H9 (cell line): ENCODE measurements at regions not wholly inside any gene's neighbourhood (a gene's known extent, or its start where the extent isn't known, plus 50 kb on each side); places are given as distances from the start of the nearest gene placed in this dataset.

Experiments
- DNase-seq: peaks from one replicate; pipeline ENCODE4 v3.0.0-alpha.2; 2017
- H2AFZ ChIP-seq: one replicate; pipeline ENCODE4 v1.6.1; 2013; ENCODE audit warnings: mild to moderate bottlenecking, low read length, control low read depth, moderate library complexity
- H2AK5ac ChIP-seq: 2 replicates; pipeline ENCODE4 v1.6.1; 2013; ENCODE audit warnings: low read length, control low read depth, mixed read lengths; ENCODE audit not compliant: insufficient read length
- H2BK120ac ChIP-seq: one replicate; pipeline ENCODE4 v1.6.1; 2013; ENCODE audit warnings: low read depth, mild to moderate bottlenecking, low read length, control low read depth, inconsistent platforms; ENCODE audit not compliant: poor library complexity, severe bottlenecking
- H2BK12ac ChIP-seq: 2 replicates; pipeline ENCODE4 v1.6.1; 2013; ENCODE audit warnings: low read length, control low read depth, mixed read lengths, low read depth; ENCODE audit not compliant: insufficient read length
- H2BK15ac ChIP-seq: 2 replicates; pipeline ENCODE4 v1.6.1; 2013; ENCODE audit warnings: low read depth, low read length, control low read depth
- H2BK20ac ChIP-seq: one replicate; pipeline ENCODE4 v1.6.1; 2013; ENCODE audit warnings: low read depth, mild to moderate bottlenecking, low read length, control low read depth, inconsistent platforms; ENCODE audit not compliant: poor library complexity, severe bottlenecking
- H2BK5ac ChIP-seq: 2 replicates; pipeline ENCODE4 v1.6.1; 2013; ENCODE audit warnings: low read length, control low read depth, mixed read lengths; ENCODE audit not compliant: insufficient read length
- H3K14ac ChIP-seq: 2 replicates; pipeline ENCODE4 v1.6.1; 2013; ENCODE audit warnings: low read length, control low read depth; ENCODE audit not compliant: insufficient read depth
- H3K18ac ChIP-seq: 2 replicates; pipeline ENCODE4 v1.6.1; 2013; ENCODE audit warnings: low read depth, mild to moderate bottlenecking, mixed read lengths, low read length, control low read depth; ENCODE audit not compliant: insufficient read length
- H3K23ac ChIP-seq: 2 replicates; pipeline ENCODE4 v1.6.1; 2013; ENCODE audit warnings: low read length, control low read depth, mixed read lengths, low read depth; ENCODE audit not compliant: insufficient read length
- H3K23me2 ChIP-seq: 2 replicates; pipeline ENCODE4 v1.6.1; 2013; ENCODE audit warnings: low read depth, mild to moderate bottlenecking, mixed read lengths, low read length, control low read depth; ENCODE audit not compliant: insufficient read length, poor library complexity, severe bottlenecking
- H3K27ac ChIP-seq: 2 replicates; pipeline ENCODE4 v1.5.1; 2013; ENCODE audit warnings: low read length, control low read depth, mixed read lengths, low read depth; ENCODE audit not compliant: insufficient read length
- H3K27me3 ChIP-seq: 2 replicates; pipeline ENCODE4 v1.6.1; 2013; ENCODE audit warnings: low read length, control low read depth, inconsistent platforms; ENCODE audit not compliant: insufficient read depth
- H3K4ac ChIP-seq: 2 replicates; pipeline ENCODE4 v1.6.1; 2013; ENCODE audit warnings: low read depth, mild to moderate bottlenecking, control low read depth, inconsistent platforms, low read length, moderate library complexity
- H3K4me1 ChIP-seq: 2 replicates; pipeline ENCODE4 v1.6.1; 2013; ENCODE audit warnings: low read length, control low read depth, inconsistent platforms; ENCODE audit not compliant: insufficient read depth
- H3K4me2 ChIP-seq: 2 replicates; pipeline ENCODE4 v1.6.1; 2013; ENCODE audit warnings: low read length, control low read depth, mixed read lengths; ENCODE audit not compliant: insufficient read length, insufficient read depth
- H3K56ac ChIP-seq: 2 replicates; pipeline ENCODE4 v1.6.1; 2013; ENCODE audit warnings: low read depth, mild to moderate bottlenecking, mixed read lengths, low read length, control low read depth; ENCODE audit not compliant: insufficient read length
- H3K79me1 ChIP-seq: 2 replicates; pipeline ENCODE4 v1.6.1; 2013; ENCODE audit warnings: low read depth, mild to moderate bottlenecking, moderate library complexity, low read length, control low read depth, inconsistent platforms; ENCODE audit not compliant: insufficient read depth, poor library complexity, severe bottlenecking
- H3K79me2 ChIP-seq: 2 replicates; pipeline ENCODE4 v1.6.1; 2013; ENCODE audit warnings: low read length, control low read depth, inconsistent platforms; ENCODE audit not compliant: insufficient read depth
- H3K9ac ChIP-seq: 2 replicates; pipeline ENCODE4 v1.6.1; 2013; ENCODE audit warnings: low read length, control low read depth, mixed read lengths; ENCODE audit not compliant: insufficient read length; ENCODE audit errors: extremely low read depth
- H3K9me3 ChIP-seq: one replicate; pipeline ENCODE4 v1.6.1; 2013; ENCODE audit warnings: low read depth, low read length, inconsistent platforms; ENCODE audit not compliant: control insufficient read depth
- H3T11ph ChIP-seq: one replicate; pipeline ENCODE4 v1.6.1; 2013; ENCODE audit warnings: mild to moderate bottlenecking, low read length, control low read depth, inconsistent platforms
- H4K20me1 ChIP-seq: one replicate; pipeline ENCODE4 v1.6.1; 2013; ENCODE audit not compliant: control insufficient read depth, insufficient read length, insufficient read depth
- H4K5ac ChIP-seq: 2 replicates; pipeline ENCODE4 v1.6.1; 2013; ENCODE audit warnings: low read depth, mild to moderate bottlenecking, mixed read lengths, low read length, control low read depth; ENCODE audit not compliant: insufficient read length
- H4K8ac ChIP-seq: replicated peaks from 2 replicates; pipeline ENCODE4 v1.6.1; 2013; ENCODE audit warnings: low read length, control low read depth, mixed read lengths, low read depth; ENCODE audit not compliant: insufficient read length
- H4K91ac ChIP-seq: 2 replicates; pipeline ENCODE4 v1.6.1; 2013; ENCODE audit warnings: low read depth, mild to moderate bottlenecking, moderate library complexity, mixed read lengths, low read length, control low read depth; ENCODE audit not compliant: insufficient read length
- H3K27ac Mint-ChIP-seq, 3 experiments: 2 replicates in 2 of 3; 3 replicates in 1 of 3; pipeline ENCODE4 v1.8.0; 2020 to 2021; ENCODE audit warnings: mixed read lengths in 3 of 3, mild to moderate bottlenecking in 1 of 3, moderate library complexity in 1 of 3
- H3K27me3 Mint-ChIP-seq: 2 replicates; pipeline ENCODE4 v1.8.0; 2021; ENCODE audit warnings: low read depth, mild to moderate bottlenecking, moderate library complexity, mixed read lengths
- H3K36me3 Mint-ChIP-seq, 3 experiments: 2 replicates in 2 of 3; 3 replicates in 1 of 3; pipeline ENCODE4 v1.8.0; 2020 to 2021; ENCODE audit warnings: low read depth in 3 of 3, mixed read lengths in 3 of 3; ENCODE audit not compliant: insufficient read depth in 1 of 3
- H3K4me1 Mint-ChIP-seq, 2 experiments: 2 replicates each; pipeline ENCODE4 v1.8.0; 2020; ENCODE audit warnings: mixed read lengths in 2 of 2
- H3K4me3 Mint-ChIP-seq, 2 experiments: 2 replicates in 1 of 2; 3 replicates in 1 of 2; pipeline ENCODE4 v1.8.0; 2020 to 2021; ENCODE audit warnings: mild to moderate bottlenecking in 2 of 2, mixed read lengths in 2 of 2, moderate library complexity in 1 of 2
- H3K9me3 Mint-ChIP-seq, 2 experiments: 2 replicates in 1 of 2; 3 replicates in 1 of 2; pipeline ENCODE4 v1.8.0; 2020; ENCODE audit warnings: mild to moderate bottlenecking in 2 of 2, mixed read lengths in 2 of 2, moderate library complexity in 1 of 2
- CTCF ChIP-seq: fragments of 200-600 bp; sonication (generic); conservative IDR thresholded peaks from 3 replicates; pipeline ENCODE4 v1.8.0; 2021; ENCODE audit warnings: antibody characterized with exemption, mild to moderate bottlenecking
- WGBS: extraction: QIAGEN DNeasy Blood & Tissue Kit; methylation state at CpG from one replicate; pipeline ENCODE4 v1.1.7; 2013; ENCODE audit warnings: missing lambda C conversion rate, low lambda C conversion rate, mixed read lengths; ENCODE audit not compliant: insufficient read length; ENCODE audit errors: extremely low coverage; 5-methylcytosine and 5-hydroxymethylcytosine counted together

DNA sequence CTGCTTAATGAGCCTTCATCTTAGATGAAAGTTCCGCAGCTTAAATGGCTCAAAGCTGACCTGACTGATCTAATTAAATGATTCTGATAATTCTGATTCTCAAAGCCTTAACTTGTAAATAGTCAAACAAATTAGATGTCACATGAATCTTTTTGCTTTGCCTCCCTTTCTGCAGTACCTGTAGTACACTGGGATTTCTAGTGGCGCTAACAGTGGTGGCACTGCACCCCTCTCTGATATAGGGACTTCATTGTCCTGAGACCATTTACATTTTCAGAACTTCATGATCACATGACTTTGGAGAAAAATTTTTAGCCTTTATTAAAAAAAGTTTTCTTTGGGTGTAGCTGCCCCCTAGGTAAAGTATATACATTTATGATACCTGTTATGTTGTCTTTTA, 546.7 kb upstream of the ADGRL2 start:
- H4K91ac ChIP-seq = no peak overlapping the region
- H3K14ac ChIP-seq = no peak overlapping the region
- H3K4me1 ChIP-seq = no peaks in the 10 kb centered on the region; the same call in 1 of the 2 replicates
- H3K56ac ChIP-seq = no peak overlapping the region
- no peak overlapping the region for H2BK20ac ChIP-seq
- no peak overlapping the region for H2BK15ac ChIP-seq
- no peak overlapping the region for H2BK5ac ChIP-seq
- no peaks in the 10 kb centered on the region for H4K20me1 ChIP-seq
- H2BK12ac ChIP-seq = no peak overlapping the region
- no peak for DNase-seq
- no CpG with 5 or more reads among the region's 2 CpGs for WGBS
- Mint-ChIP-seq H3K4me3 (no peak overlapping the region), H3K4me1 (peaks cover 49 to 61% of the 10 kb centered on the region in 2 experiments), H3K36me3 (peaks cover 3 to 27% (median 16%) of the 10 kb centered on the region in 3 experiments; a peak in 6 of 7 replicates), H3K27me3 (no peaks in the 10 kb centered on the region), H3K9me3 (peaks cover 0 to 2% of the 10 kb centered on the region in 2 experiments; a peak in 1 of 5 replicates), H3K27ac (no peak overlapping the region)
- no peaks in the 10 kb centered on the region for H3K79me2 ChIP-seq
- H3K4me2 ChIP-seq = no peak overlapping the region
- H2AFZ ChIP-seq = no peak overlapping the region
- H3K79me1 ChIP-seq = no peaks in the 10 kb centered on the region
- H3K27ac ChIP-seq = peak overlapping the region; percentile 48
- H3K18ac ChIP-seq = no peak overlapping the region
- no peak overlapping the region for H2AK5ac ChIP-seq
- no peak overlapping the region for H4K5ac ChIP-seq
- H2BK120ac ChIP-seq = no peak overlapping the region
- H3K9ac ChIP-seq = no peak overlapping the region
- H3K27me3 ChIP-seq = no peaks in the 10 kb centered on the region
- no peak overlapping the region for H3T11ph ChIP-seq
- no peak overlapping the region for H4K8ac ChIP-seq
- H3K4ac ChIP-seq = no peak overlapping the region
- no peaks in the 10 kb centered on the region for H3K9me3 ChIP-seq
- no peak overlapping the region for H3K23ac ChIP-seq
- TF ChIP-seq CTCF = no peak
- no peaks in the 10 kb centered on the region for H3K23me2 ChIP-seq
